Common myeloid progenitor, CD34-positive (primary cell): ENCODE measurements at regions not wholly inside any gene's neighbourhood (a gene's known extent, or its start where the extent isn't known, plus 50 kb on each side); places are given as distances from the start of the nearest gene placed in this dataset.

Experiments
- CTCF ChIA-PET: fragments of 350-600 bp; sonication (Branson Sonifier 250); formaldehyde crosslinking; loops from one replicate; lab custom pipeline; 2021; ENCODE audit warnings: antibody characterized with exemption; lab: Charles Lee
- POLR2A ChIA-PET: fragments of 350-600 bp; sonication (Branson Sonifier 250); formaldehyde crosslinking; loops from one replicate; lab custom pipeline; 2021; ENCODE audit warnings: antibody characterized with exemption; lab: Charles Lee
- DNase-seq, 3 donors: peaks; one replicate each; pipeline versions ENCODE4 v3.0.0 to v3.0.0-alpha.2; 2013
- H3K27ac ChIP-seq, 2 experiments: 1 replicate in 1 of 2; 2 replicates in 1 of 2; pipeline ENCODE4 v1.7.0; 2013; ENCODE audit warnings: inconsistent platforms in 2 of 2, low read length in 2 of 2, mild to moderate bottlenecking in 2 of 2, low read depth in 1 of 2, moderate library complexity in 1 of 2; ENCODE audit not compliant: severe bottlenecking in 2 of 2, insufficient read depth in 1 of 2, poor library complexity in 1 of 2
- H3K27me3 ChIP-seq, 5 experiments: replicated peaks in 2 of 5; 1 replicate in 3 of 5; 2 replicates in 2 of 5; pipeline versions ENCODE4 v1.6.1 to v1.7.0; 2013; ENCODE audit warnings: low read length in 4 of 5, mild to moderate bottlenecking in 2 of 5, moderate library complexity in 2 of 5, inconsistent platforms in 1 of 5; ENCODE audit not compliant: insufficient read depth in 5 of 5, control insufficient read depth in 4 of 5
- H3K36me3 ChIP-seq, 4 experiments: 1 replicate in 2 of 4; 2 replicates in 2 of 4; pipeline versions ENCODE4 v1.6.1 to v1.7.0; 2013; ENCODE audit warnings: low read length in 3 of 4, control low read depth in 1 of 4, mild to moderate bottlenecking in 1 of 4; ENCODE audit not compliant: control insufficient read depth in 4 of 4, insufficient read depth in 4 of 4
- H3K4me1 ChIP-seq, 4 experiments: 1 replicate in 3 of 4; 2 replicates in 1 of 4; pipeline versions ENCODE4 v1.6.1 to v1.7.1; 2013; ENCODE audit warnings: low read length in 3 of 4, mild to moderate bottlenecking in 3 of 4, control low read depth in 1 of 4, inconsistent platforms in 1 of 4, moderate library complexity in 1 of 4; ENCODE audit not compliant: control insufficient read depth in 4 of 4, insufficient read depth in 4 of 4; ENCODE audit errors: control extremely low read depth in 1 of 4
- H3K4me3 ChIP-seq, 7 experiments: 1 replicate in 4 of 7; 2 replicates in 3 of 7; pipeline versions ENCODE4 v1.5.1 to v1.7.0; 2013; ENCODE audit warnings: mild to moderate bottlenecking in 7 of 7, low read length in 6 of 7, moderate library complexity in 6 of 7, inconsistent platforms in 2 of 7, low read depth in 2 of 7, control low read depth in 1 of 7; ENCODE audit not compliant: insufficient read depth in 4 of 7, control insufficient read depth in 1 of 7; ENCODE audit errors: extremely low read depth in 1 of 7
- H3K9me3 ChIP-seq, 5 experiments: 1 replicate in 4 of 5; 2 replicates in 1 of 5; pipeline versions ENCODE4 v1.6.1 to v1.7.1; 2013; ENCODE audit warnings: low read length in 4 of 5, mild to moderate bottlenecking in 2 of 5, inconsistent platforms in 1 of 5, low read depth in 1 of 5, moderate library complexity in 1 of 5; ENCODE audit not compliant: control insufficient read depth in 4 of 5, insufficient read depth in 2 of 5; ENCODE audit errors: control extremely low read depth in 1 of 5
- WGBS: methylation state at CpG from one replicate; pipeline ENCODE4 v1.1.5; 2013; ENCODE audit not compliant: insufficient coverage; 5-methylcytosine and 5-hydroxymethylcytosine counted together

- 88% methylated on average over 5 of the region's 5 CpGs for WGBS
- no peak for DNase-seq
- Histone ChIP-seq H3K27ac (no peak overlapping the region), H3K36me3 (no peaks in the 10 kb centered on the region), H3K27me3 (peaks cover 0 to 3% (median 2%) of the 10 kb centered on the region in 5 experiments), H3K9me3 (peaks cover 0 to 5% (median 0%) of the 10 kb centered on the region in 5 experiments), H3K4me1 (no peaks in the 10 kb centered on the region), H3K4me3 (no peak overlapping the region)
- ChIA-PET POLR2A (no interaction called here), CTCF (no interaction called here)
These were observed 137.1 kb downstream of the ADAMTS15 start for GRCh38 chr11:130585545-130585944.

- peaks cover 0 to 5% (median 0%) of the 10 kb centered on the region in 5 experiments for H3K9me3 ChIP-seq
These were observed 139.2 kb downstream of the ADAMTS15 start for GRCh38 chr11:130587658-130588057.

GRCh38 chr11:130588471-130588870 is 140.0 kb downstream of the ADAMTS15 start:
- Histone ChIP-seq H3K4me3 (no peak overlapping the region), H3K27me3 (peaks cover 0 to 3% (median 0%) of the 10 kb centered on the region in 5 experiments), H3K36me3 (no peaks in the 10 kb centered on the region), H3K27ac (no peak overlapping the region), H3K9me3 (peaks cover 0 to 5% (median 0%) of the 10 kb centered on the region in 5 experiments), H3K4me1 (no peaks in the 10 kb centered on the region)
- DNase-seq, result no peak
- WGBS, result 100% methylated on average over 2 of the region's 2 CpGs
- CTCF ChIA-PET, result no interaction called here
- POLR2A ChIA-PET, result no interaction called here

More at GRCh38 chr11:130587658-130588057, 139.2 kb downstream of the ADAMTS15 start:
- WGBS, result 74% methylated on average over 4 of the region's 4 CpGs
- POLR2A ChIA-PET, result no interaction called here
- H3K36me3 ChIP-seq, result no peaks in the 10 kb centered on the region
- H3K27me3 ChIP-seq, result peaks cover 0 to 3% (median 0%) of the 10 kb centered on the region in 5 experiments
- no peaks in the 10 kb centered on the region for H3K4me1 ChIP-seq
- CTCF ChIA-PET, result no interaction called here
- DNase-seq, result no peak
- H3K4me3 ChIP-seq, result no peak overlapping the region
- H3K27ac ChIP-seq, result no peak overlapping the region

GRCh38 chr11:130592056-130592455 is 143.6 kb downstream of the ADAMTS15 start:
- Histone ChIP-seq H3K27me3 (no peaks in the 10 kb centered on the region), H3K4me1 (no peaks in the 10 kb centered on the region), H3K36me3 (no peaks in the 10 kb centered on the region), H3K9me3 (peaks cover 0 to 4% (median 0%) of the 10 kb centered on the region in 5 experiments), H3K4me3 (no peak overlapping the region), H3K27ac (no peak overlapping the region)
- POLR2A ChIA-PET, result no interaction called here
- DNase-seq, result no peak
- CTCF ChIA-PET, result interaction anchor here (0.7 kb wide), 1 partner anchor 8 kb away, joined by 3 read pairs; no protein-coding TSS in a partner anchor
- no CpG with 5 or more reads among the region's 2 CpGs for WGBS

- DNase-seq, result no peak
- 100% methylated on average over 2 of the region's 2 CpGs for WGBS
- no peak overlapping the region for H3K4me3 ChIP-seq
- no peaks in the 10 kb centered on the region for H3K4me1 ChIP-seq
- peaks cover 0 to 2% (median 0%) of the 10 kb centered on the region in 5 experiments for H3K9me3 ChIP-seq
- no peak overlapping the region for H3K27ac ChIP-seq
- H3K27me3 ChIP-seq, result no peaks in the 10 kb centered on the region
- ChIA-PET CTCF (no interaction called here), POLR2A (interaction anchor here (0.8 kb wide), 1 partner anchor 48 kb away, joined by 4 read pairs; no protein-coding TSS in a partner anchor)
- H3K36me3 ChIP-seq, result no peaks in the 10 kb centered on the region
These were observed 144.6 kb downstream of the ADAMTS15 start for GRCh38 chr11:130593064-130593463.

- H3K4me3 ChIP-seq, result no peak overlapping the region
- H3K27ac ChIP-seq, result no peak overlapping the region
- no peaks in the 10 kb centered on the region for H3K27me3 ChIP-seq
- CTCF ChIA-PET, result no interaction called here
- no peaks in the 10 kb centered on the region for H3K36me3 ChIP-seq
- peaks cover 0 to 3% (median 0%) of the 10 kb centered on the region in 5 experiments for H3K9me3 ChIP-seq
- H3K4me1 ChIP-seq, result no peaks in the 10 kb centered on the region
- DNase-seq, result no peak
- WGBS, result 98% methylated on average over 25 of the region's 25 CpGs
- POLR2A ChIA-PET, result no interaction called here
These were observed 150.0 kb downstream of the ADAMTS15 start for GRCh38 chr11:130598433-130598832.

GRCh38 chr11:130599073-130599654 is 150.7 kb downstream of the ADAMTS15 start:
- POLR2A ChIA-PET, result no interaction called here
- Histone ChIP-seq H3K4me3 (no peak overlapping the region), H3K9me3 (peaks cover 0 to 3% (median 0%) of the 10 kb centered on the region in 5 experiments), H3K27me3 (no peaks in the 10 kb centered on the region), H3K27ac (no peak overlapping the region), H3K36me3 (no peaks in the 10 kb centered on the region), H3K4me1 (no peaks in the 10 kb centered on the region)
- WGBS, result 100% methylated on average over 3 of the region's 4 CpGs
- no peak for DNase-seq
- CTCF ChIA-PET, result no interaction called here
